H1 (cell line): ENCODE measurements at regions not wholly inside any gene's neighbourhood (a gene's known extent, or its start where the extent isn't known, plus 50 kb on each side); places are given as distances from the start of the nearest gene placed in this dataset.

Source experiments
- CTCF ChIA-PET: fragments of 300-600 bp; sonication (Branson Sonifier 250); formaldehyde crosslinking; loops from one replicate; lab custom pipeline; 2021; ENCODE audit not compliant: partially characterized antibody; lab: Charles Lee
- POLR2A ChIA-PET: fragments of 300-600 bp; sonication (Branson Sonifier 250); formaldehyde crosslinking; loops from one replicate; lab custom pipeline; 2021; ENCODE audit warnings: inconsistent platforms; ENCODE audit not compliant: partially characterized antibody; lab: Charles Lee
- DNase-seq, 2 experiments: peaks; one replicate each; pipeline versions ENCODE4 v3.0.0 to v3.0.0-alpha.2; 2010 to 2022; ENCODE audit warnings: low spot score in 2 of 2, low read depth in 1 of 2, mixed read lengths in 1 of 2
- FAIRE-seq: peaks from 2 replicates; lab custom pipeline; 2011; peaks lifted over from hg19 to GRCh38; lab: Jason Lieb, UNC
- H2AFZ ChIP-seq: 2 replicates; pipeline ENCODE4 v1.8.1; 2012; ENCODE audit warnings: low read length, inconsistent platforms
- H2AK5ac ChIP-seq: 2 replicates; pipeline ENCODE4 v1.6.1; 2013; ENCODE audit warnings: low read depth, low read length
- H2BK120ac ChIP-seq: replicated peaks from 2 replicates; pipeline ENCODE3; 2013; ENCODE audit warnings: low read depth, low read length, inconsistent platforms
- H2BK12ac ChIP-seq: 2 replicates; pipeline ENCODE4 v1.6.1; 2013; ENCODE audit warnings: low read depth, low read length
- H2BK15ac ChIP-seq: 2 replicates; pipeline ENCODE4 v1.6.1; 2013; ENCODE audit warnings: low read length
- H2BK20ac ChIP-seq: 2 replicates; pipeline ENCODE4 v1.6.1; 2013; ENCODE audit warnings: low read length
- H2BK5ac ChIP-seq: 2 replicates; pipeline ENCODE4 v1.6.1; 2013; ENCODE audit warnings: low read depth, low read length
- H3K14ac ChIP-seq: 2 replicates; pipeline ENCODE4 v1.6.1; 2013; ENCODE audit warnings: inconsistent platforms; ENCODE audit not compliant: insufficient read length
- H3K18ac ChIP-seq: 2 replicates; pipeline ENCODE4 v1.6.1; 2013; ENCODE audit warnings: low read length; ENCODE audit errors: extremely low read depth
- H3K23ac ChIP-seq: 2 replicates; pipeline ENCODE4 v1.6.1; 2013; ENCODE audit warnings: inconsistent platforms; ENCODE audit not compliant: insufficient read length
- H3K23me2 ChIP-seq: 2 replicates; pipeline ENCODE4 v1.6.1; 2013; ENCODE audit warnings: low read depth, low read length
- H3K27ac ChIP-seq: 2 replicates; pipeline ENCODE4 v1.6.1; 2011; ENCODE audit warnings: low read depth, low read length, inconsistent platforms
- H3K27me3 ChIP-seq, 4 experiments: replicated peaks in 1 of 4; 1 replicate in 1 of 4; 2 replicates in 3 of 4; pipeline versions ENCODE4 v1.6.1 to v1.8.1; 2011 to 2013; ENCODE audit warnings: low read length in 3 of 4, mild to moderate bottlenecking in 3 of 4, inconsistent platforms in 2 of 4, mixed read lengths in 2 of 4, moderate library complexity in 1 of 4; ENCODE audit not compliant: control insufficient read depth in 3 of 4, insufficient read depth in 3 of 4; ENCODE audit errors: extremely low read depth in 1 of 4
- H3K36me3 ChIP-seq, 4 experiments: 2 replicates each; pipeline versions ENCODE4 v1.6.1 to v1.8.1; 2011 to 2013; ENCODE audit warnings: mild to moderate bottlenecking in 4 of 4, low read length in 3 of 4, moderate library complexity in 2 of 4, control low read depth in 1 of 4, inconsistent platforms in 1 of 4; ENCODE audit not compliant: insufficient read depth in 4 of 4, control insufficient read depth in 2 of 4
- H3K4ac ChIP-seq: replicated peaks from 2 replicates; pipeline ENCODE3; 2013; ENCODE audit warnings: low read length, low read depth, mixed read lengths, inconsistent platforms; ENCODE audit not compliant: insufficient read length
- H3K4me1 ChIP-seq, 4 experiments: replicated peaks in 1 of 4; 1 replicate in 1 of 4; 2 replicates in 3 of 4; pipeline versions ENCODE4 v1.6.1 to v1.8.1; 2011 to 2013; ENCODE audit warnings: low read length in 3 of 4, inconsistent platforms in 2 of 4, mixed read lengths in 1 of 4; ENCODE audit not compliant: insufficient read depth in 4 of 4, control insufficient read depth in 3 of 4
- H3K4me2 ChIP-seq, 2 experiments: 2 replicates each; pipeline versions ENCODE4 v1.6.1 to v1.8.1; 2011 to 2013; ENCODE audit warnings: low read depth in 2 of 2, low read length in 2 of 2, control low read depth in 1 of 2, inconsistent platforms in 1 of 2, mild to moderate bottlenecking in 1 of 2; ENCODE audit not compliant: insufficient read depth in 1 of 2
- H3K4me3 ChIP-seq, 4 experiments: fragments of 200-600, 300-600 bp in 1 of 4; sonication (generic), shearing (Covaris generic), sonication (Bioruptor Twin) in 1 of 4; 2 replicates each; pipeline versions ENCODE4 v1.5.1 to v1.8.1; 2011 to 2016; ENCODE audit warnings: low read length in 4 of 4, low read depth in 3 of 4, control low read depth in 2 of 4, inconsistent platforms in 2 of 4, mild to moderate bottlenecking in 2 of 4, mixed read lengths in 1 of 4, moderate library complexity in 1 of 4; ENCODE audit not compliant: insufficient read depth in 2 of 4; ENCODE audit errors: extremely low read depth in 1 of 4
- H3K56ac ChIP-seq: replicated peaks from 2 replicates; pipeline ENCODE3; 2013; ENCODE audit warnings: low read depth, mild to moderate bottlenecking, mixed read lengths, low read length, inconsistent platforms; ENCODE audit not compliant: insufficient read length
- H3K79me1 ChIP-seq: 2 replicates; pipeline ENCODE4 v1.6.1; 2013; ENCODE audit warnings: low read depth, low read length, control low read depth
- H3K79me2 ChIP-seq, 2 experiments: 2 replicates each; pipeline versions ENCODE4 v1.6.1 to v1.8.1; 2012 to 2013; ENCODE audit warnings: low read length in 2 of 2, mild to moderate bottlenecking in 2 of 2, inconsistent platforms in 1 of 2; ENCODE audit not compliant: insufficient read depth in 2 of 2, control insufficient read depth in 1 of 2
- H3K9ac ChIP-seq, 4 experiments: replicated peaks in 1 of 4; 1 replicate in 1 of 4; 2 replicates in 3 of 4; pipeline versions ENCODE4 v1.6.1 to v1.8.1; 2011 to 2013; ENCODE audit warnings: low read depth in 3 of 4, low read length in 3 of 4, control low read depth in 2 of 4, mild to moderate bottlenecking in 2 of 4, moderate library complexity in 2 of 4, inconsistent platforms in 1 of 4; ENCODE audit errors: extremely low read depth in 1 of 4
- H3K9me3 ChIP-seq, 2 experiments: 2 replicates each; pipeline versions ENCODE4 v1.6.1 to v1.8.1; 2012 to 2013; ENCODE audit warnings: mild to moderate bottlenecking in 2 of 2, moderate library complexity in 2 of 2, control low read depth in 1 of 2, inconsistent platforms in 1 of 2, low read depth in 1 of 2, low read length in 1 of 2, mixed read lengths in 1 of 2; ENCODE audit not compliant: insufficient read depth in 2 of 2
- H4K20me1 ChIP-seq, 2 experiments: replicated peaks in 1 of 2; 2 replicates each; pipeline versions ENCODE3 to v1.8.1; 2011 to 2013; ENCODE audit warnings: inconsistent platforms in 2 of 2, low read length in 2 of 2, mild to moderate bottlenecking in 1 of 2; ENCODE audit not compliant: insufficient read depth in 2 of 2, control insufficient read depth in 1 of 2
- H4K5ac ChIP-seq: 2 replicates; pipeline ENCODE4 v1.6.1; 2013; ENCODE audit warnings: low read length, low read depth, mixed read lengths, inconsistent platforms; ENCODE audit not compliant: insufficient read length
- H4K8ac ChIP-seq: 2 replicates; pipeline ENCODE4 v1.8.0; 2013; ENCODE audit warnings: mild to moderate bottlenecking, moderate library complexity, low read length, inconsistent platforms; ENCODE audit not compliant: insufficient read depth; ENCODE audit errors: extremely low read depth
- H4K91ac ChIP-seq: replicated peaks from 2 replicates; pipeline ENCODE3; 2013; ENCODE audit warnings: low read length, mixed read lengths, inconsistent platforms; ENCODE audit not compliant: insufficient read length
- HDAC2 ChIP-seq, 2 experiments: fragments of 300-600 bp in 1 of 2; sonication (generic) in 1 of 2; IDR thresholded peaks; 2 replicates each; pipeline ENCODE4 v1.6.1; 2011 to 2012; ENCODE audit warnings: low read depth in 2 of 2, low read length in 2 of 2, mild to moderate bottlenecking in 2 of 2, moderate library complexity in 2 of 2, borderline replicate concordance in 1 of 2, inconsistent platforms in 1 of 2
- KDM5A ChIP-seq: fragments of 200-600 bp; IDR thresholded peaks from 2 replicates; pipeline ENCODE4 v1.7.1; 2012; ENCODE audit warnings: mild to moderate bottlenecking, low read length, inconsistent platforms, mixed read lengths
- NANOG ChIP-seq: IDR thresholded peaks from 2 replicates; pipeline ENCODE4 v1.6.1; 2011; ENCODE audit warnings: low read length, low read depth, mild to moderate bottlenecking, inconsistent platforms; ENCODE audit not compliant: insufficient read depth, poor library complexity, severe bottlenecking
- NRF1 ChIP-seq: IDR thresholded peaks from 2 replicates; pipeline ENCODE4 v1.6.1; 2011; ENCODE audit warnings: mild to moderate bottlenecking, low read depth, low read length, improper control_type of control experiment
- POLR2AphosphoS5 ChIP-seq: IDR thresholded peaks from 2 replicates; pipeline ENCODE4 v1.6.1; 2011; ENCODE audit warnings: low read depth, low read length
- SIX5 ChIP-seq: IDR thresholded peaks from 2 replicates; pipeline ENCODE4 v1.6.1; 2011; ENCODE audit warnings: mild to moderate bottlenecking, low read depth, low read length
- SRF ChIP-seq: IDR thresholded peaks from 2 replicates; pipeline ENCODE4 v1.6.1; 2011; ENCODE audit warnings: mild to moderate bottlenecking, low read depth, low read length, moderate library complexity
- WGBS, 2 experiments: shearing (Covaris generic) in 1 of 2; methylation state at CpG; one replicate each; pipeline versions ENCODE4 v1.1.6 to v1.1.7; 2013 to 2015; ENCODE audit warnings: low lambda C conversion rate in 2 of 2, mixed read lengths in 2 of 2, inconsistent platforms in 1 of 2, low coverage in 1 of 2, missing lambda C conversion rate in 1 of 2; ENCODE audit not compliant: insufficient replicate concordance in 2 of 2, insufficient coverage in 1 of 2, insufficient read length in 1 of 2; ENCODE audit errors: extremely low coverage in 1 of 2, missing lambda C conversion rate in 1 of 2; 5-methylcytosine and 5-hydroxymethylcytosine counted together
- TF ChIP-seq, protein P1 (sequence below), 3 experiments: IDR thresholded peaks; 1 replicate in 2 of 3; 2 replicates in 1 of 3; pipeline versions ENCODE4 v1.5.1 to v1.6.1; 2011; ENCODE audit warnings: low read length in 3 of 3, mild to moderate bottlenecking in 3 of 3, inconsistent platforms in 2 of 3, low read depth in 1 of 3, moderate library complexity in 1 of 3; ENCODE audit not compliant: insufficient read depth in 1 of 3; ENCODE audit errors: control extremely low read depth in 1 of 3

DNA sequence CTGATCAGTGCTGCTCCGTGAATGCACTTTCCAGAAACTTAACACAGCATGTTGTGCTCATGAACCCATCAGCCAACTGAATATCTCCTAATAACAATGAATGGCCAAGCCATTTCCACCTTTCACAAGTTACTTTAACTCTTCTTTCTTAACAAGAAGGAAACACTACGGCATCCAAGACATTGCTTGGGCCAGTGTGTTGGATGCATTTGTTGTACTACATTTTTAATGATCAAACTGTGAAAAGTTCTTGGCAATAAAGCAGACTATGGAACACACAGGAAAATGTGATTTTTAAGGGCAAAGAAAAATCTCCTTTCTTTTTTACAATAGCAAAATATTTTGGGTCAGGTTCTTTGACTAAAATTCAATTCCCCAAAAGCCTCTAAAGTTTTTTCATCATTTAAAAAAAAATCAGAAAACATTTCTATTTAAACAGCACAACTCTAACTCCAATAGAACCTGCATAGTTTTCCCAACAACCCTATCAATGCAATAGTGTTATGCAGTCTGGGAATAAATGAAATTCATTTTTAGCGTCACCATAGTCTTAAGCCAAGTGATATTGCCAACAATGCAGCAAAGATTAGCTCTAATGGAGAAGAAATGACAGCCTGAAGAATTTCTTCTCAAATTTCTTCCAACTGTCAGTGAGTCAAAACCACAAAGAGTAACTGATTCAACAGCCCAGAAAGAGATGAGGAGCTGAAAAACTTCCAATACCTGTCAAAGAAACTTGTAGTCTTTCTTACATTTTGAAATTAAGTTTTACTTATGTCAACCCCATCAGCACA lies 50.7 kb upstream of the PTPRR start:
- WGBS, 2 experiments: 88% methylated on average over 3 of the region's 3 CpGs; no CpG with 5 or more reads in 1 of the 2 experiments
- no peak for FAIRE-seq

More for the DNA sequence above, 50.7 kb upstream of the PTPRR start:
- H2AFZ ChIP-seq: no peak overlapping the region
- no peak overlapping the region for H2BK5ac ChIP-seq
- H3K79me2 ChIP-seq: no peaks in the 10 kb centered on the region
- no peaks in the 10 kb centered on the region for H3K79me1 ChIP-seq
- no peak overlapping the region for H3K56ac ChIP-seq
- H4K5ac ChIP-seq: no peak overlapping the region
- no peaks in the 10 kb centered on the region for H3K27me3 ChIP-seq
- no peaks in the 10 kb centered on the region for H3K4me1 ChIP-seq
- no peak overlapping the region for H4K8ac ChIP-seq
- TF ChIP-seq, protein P1, sequence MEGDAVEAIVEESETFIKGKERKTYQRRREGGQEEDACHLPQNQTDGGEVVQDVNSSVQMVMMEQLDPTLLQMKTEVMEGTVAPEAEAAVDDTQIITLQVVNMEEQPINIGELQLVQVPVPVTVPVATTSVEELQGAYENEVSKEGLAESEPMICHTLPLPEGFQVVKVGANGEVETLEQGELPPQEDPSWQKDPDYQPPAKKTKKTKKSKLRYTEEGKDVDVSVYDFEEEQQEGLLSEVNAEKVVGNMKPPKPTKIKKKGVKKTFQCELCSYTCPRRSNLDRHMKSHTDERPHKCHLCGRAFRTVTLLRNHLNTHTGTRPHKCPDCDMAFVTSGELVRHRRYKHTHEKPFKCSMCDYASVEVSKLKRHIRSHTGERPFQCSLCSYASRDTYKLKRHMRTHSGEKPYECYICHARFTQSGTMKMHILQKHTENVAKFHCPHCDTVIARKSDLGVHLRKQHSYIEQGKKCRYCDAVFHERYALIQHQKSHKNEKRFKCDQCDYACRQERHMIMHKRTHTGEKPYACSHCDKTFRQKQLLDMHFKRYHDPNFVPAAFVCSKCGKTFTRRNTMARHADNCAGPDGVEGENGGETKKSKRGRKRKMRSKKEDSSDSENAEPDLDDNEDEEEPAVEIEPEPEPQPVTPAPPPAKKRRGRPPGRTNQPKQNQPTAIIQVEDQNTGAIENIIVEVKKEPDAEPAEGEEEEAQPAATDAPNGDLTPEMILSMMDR (IDR thresholded peaks at IDR 0.05; ENCODE audit: control extremely low read depth in 1 of 3, insufficient read depth in 1 of 3, low read depth in 1 of 3, low read length in 3 of 3): no peak
- no peak for TF ChIP-seq POLR2AphosphoS5
- TF ChIP-seq NANOG: no peak
- TF ChIP-seq SIX5: no peak
- TF ChIP-seq HDAC2 (IDR thresholded peaks at IDR 0.05; ENCODE audit: borderline replicate concordance in 1 of 2, low read depth in 2 of 2, low read length in 2 of 2): no peak
- TF ChIP-seq SRF: no peak
- no peak for TF ChIP-seq KDM5A
- no peak for TF ChIP-seq NRF1
- no peaks in the 10 kb centered on the region for H4K20me1 ChIP-seq
- no peak overlapping the region for H2AK5ac ChIP-seq
- no peak overlapping the region for H3K14ac ChIP-seq
- no peak overlapping the region for H3K23ac ChIP-seq
- H2BK12ac ChIP-seq: no peak overlapping the region
- no peak overlapping the region for H2BK15ac ChIP-seq
- H3K18ac ChIP-seq: no peak overlapping the region
- H3K27ac ChIP-seq: no peak overlapping the region
- no peak overlapping the region for H3K9ac ChIP-seq
- H2BK120ac ChIP-seq: no peak overlapping the region
- no peak for DNase-seq
- H3K36me3 ChIP-seq: no peaks in the 10 kb centered on the region
- CTCF ChIA-PET: no interaction called here
- H3K4me3 ChIP-seq: no peak overlapping the region
- H4K91ac ChIP-seq: no peak overlapping the region
- POLR2A ChIA-PET: no interaction called here
- no peak overlapping the region for H3K4ac ChIP-seq
- no peaks in the 10 kb centered on the region for H3K23me2 ChIP-seq
- no peak overlapping the region for H2BK20ac ChIP-seq
- no peak overlapping the region for H3K4me2 ChIP-seq
- H3K9me3 ChIP-seq: no peaks in the 10 kb centered on the region; a peak in 2 of 4 replicates
